Activated CD4-positive, alpha-beta T cell treated with anti-CD3 and anti-CD28 coated beads, Interleukin-2, amount 10 ng/mL, durations not matched to agents 7 days and 5 days (primary cell): ENCODE measurements at regions not wholly inside any gene's neighbourhood (a gene's known extent, or its start where the extent isn't known, plus 50 kb on each side); places are given as distances from the start of the nearest gene placed in this dataset.

Source experiments
- CTCF ChIA-PET: fragments of 350-600 bp; sonication (Branson Sonifier 250); formaldehyde crosslinking; loops from one replicate; lab custom pipeline; 2021; ENCODE audit warnings: antibody characterized with exemption; lab: Charles Lee
- POLR2A ChIA-PET: fragments of 350-600 bp; sonication (Branson Sonifier 250); formaldehyde crosslinking; loops from one replicate; lab custom pipeline; 2021; ENCODE audit warnings: antibody characterized with exemption; lab: Charles Lee
- DNase-seq: peaks from one replicate; pipeline ENCODE4 v3.0.0-alpha.2; 2020
- H3K27ac Mint-ChIP-seq: one replicate; pipeline ENCODE4 v1.8.0; 2021; ENCODE audit warnings: mild to moderate bottlenecking, moderate library complexity, mixed read lengths
- H3K27me3 Mint-ChIP-seq: one replicate; pipeline ENCODE4 v1.8.0; 2021; ENCODE audit warnings: mixed read lengths
- H3K36me3 Mint-ChIP-seq: one replicate; pipeline ENCODE4 v1.8.0; 2021; ENCODE audit warnings: low read depth, mixed read lengths
- H3K4me1 Mint-ChIP-seq: one replicate; pipeline ENCODE4 v1.8.0; 2021; ENCODE audit warnings: mixed read lengths
- H3K4me3 Mint-ChIP-seq: one replicate; pipeline ENCODE4 v1.8.0; 2021; ENCODE audit warnings: mild to moderate bottlenecking, moderate library complexity, mixed read lengths
- H3K9me3 Mint-ChIP-seq: one replicate; pipeline ENCODE4 v1.8.0; 2021; ENCODE audit warnings: mixed read lengths

- Mint-ChIP-seq H3K4me3 (no peak overlapping the region), H3K27me3 (no peaks in the 10 kb centered on the region), H3K4me1 (peaks cover 9% of the 10 kb centered on the region), H3K27ac (no peak overlapping the region), H3K9me3 (no peaks in the 10 kb centered on the region), H3K36me3 (no peaks in the 10 kb centered on the region)
- ChIA-PET POLR2A (no interaction called here), CTCF (interaction anchor here (1.3 to 1.5 kb wide), 3 partner anchors 11 to 29 kb away, joined by 3 to 7 read pairs (median 6); no protein-coding TSS in a partner anchor)
- no peak for DNase-seq
Measured at GRCh38 chr15:85302271-85302670, 78.1 kb upstream of the AKAP13 start.

DNA sequence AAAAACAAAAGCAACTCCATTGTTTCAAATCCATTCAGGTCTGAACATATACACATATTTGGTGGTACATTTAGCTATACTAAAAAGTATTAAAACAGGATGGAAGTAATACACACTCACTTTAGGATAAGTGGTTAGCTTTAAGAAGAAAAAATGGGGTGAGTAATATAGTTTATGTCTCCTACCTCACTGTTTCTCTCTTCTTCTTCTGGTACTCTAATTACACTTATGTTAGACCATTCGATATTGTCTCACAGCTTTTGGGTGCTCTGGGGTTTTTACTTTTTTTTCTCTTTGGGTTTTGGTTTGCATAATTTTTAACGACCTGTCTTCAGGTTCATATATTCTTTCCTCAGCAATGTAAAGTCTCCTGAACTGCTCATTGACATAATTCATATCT is 75.4 kb upstream of the AKAP13 start:
- POLR2A ChIA-PET = no interaction called here

GRCh38 chr15:85306946-85307686 is 73.3 kb upstream of the AKAP13 start:
- ChIA-PET POLR2A (no interaction called here), CTCF (interaction anchor here (2.2 kb wide), 1 partner anchor 11 kb away, joined by 10 read pairs; no protein-coding TSS in a partner anchor)
- H3K27ac Mint-ChIP-seq = no peak overlapping the region
- H3K4me3 Mint-ChIP-seq = no peak overlapping the region
- peaks cover 10% of the 10 kb centered on the region for H3K27me3 Mint-ChIP-seq
- peaks cover 20% of the 10 kb centered on the region for H3K4me1 Mint-ChIP-seq
- DNase-seq = no peak
- peaks cover 12% of the 10 kb centered on the region for H3K9me3 Mint-ChIP-seq
- H3K36me3 Mint-ChIP-seq = peaks cover 11% of the 10 kb centered on the region

More for the DNA sequence above, 75.4 kb upstream of the AKAP13 start:
- Mint-ChIP-seq H3K27ac (no peak overlapping the region), H3K36me3 (peaks cover 6% of the 10 kb centered on the region), H3K4me1 (peaks cover 20% of the 10 kb centered on the region), H3K9me3 (peaks cover 6% of the 10 kb centered on the region), H3K27me3 (peaks cover 3% of the 10 kb centered on the region), H3K4me3 (no peak overlapping the region)
- DNase-seq = no peak
- CTCF ChIA-PET = no interaction called here

GRCh38 chr15:85307687-85308045 is 72.7 kb upstream of the AKAP13 start:
- no peak for DNase-seq
- peaks cover 12% of the 10 kb centered on the region for H3K36me3 Mint-ChIP-seq
- ChIA-PET POLR2A (no interaction called here), CTCF (interaction anchor here (2.2 kb wide), 1 partner anchor 11 kb away, joined by 10 read pairs; no protein-coding TSS in a partner anchor)
- peaks cover 10% of the 10 kb centered on the region for H3K27me3 Mint-ChIP-seq
- H3K4me3 Mint-ChIP-seq = no peak overlapping the region
- no peak overlapping the region for H3K27ac Mint-ChIP-seq
- peaks cover 23% of the 10 kb centered on the region for H3K4me1 Mint-ChIP-seq
- H3K9me3 Mint-ChIP-seq = peaks cover 12% of the 10 kb centered on the region

DNA sequence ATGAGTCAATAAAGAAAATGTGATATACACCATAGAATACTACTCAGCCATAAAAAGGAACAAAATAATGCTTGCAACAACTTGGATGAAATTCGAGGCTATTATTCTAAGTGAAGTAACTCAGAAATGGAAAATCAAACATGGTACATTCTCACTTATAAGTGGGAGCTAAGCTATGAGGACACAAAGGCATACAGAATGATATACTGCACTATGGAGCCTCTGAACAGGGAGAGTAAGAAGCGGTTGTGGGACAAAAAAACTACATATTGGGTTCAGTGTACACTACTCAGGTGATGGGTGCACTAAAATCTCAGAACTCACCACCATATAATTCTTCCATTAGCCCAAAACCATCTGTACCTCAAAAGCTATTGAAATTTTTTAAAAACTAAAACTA is 68.8 kb upstream of the AKAP13 start:
- ChIA-PET CTCF (interaction anchor here (0.6 to 2.8 kb wide), 5 partner anchors 9 to 357 kb away, joined by 3 to 15 read pairs (median 6); no protein-coding TSS in a partner anchor), POLR2A (interaction anchor here (0.6 kb wide), 2 partner anchors 106 to 153 kb away, joined by 6 to 9 read pairs; no protein-coding TSS in a partner anchor)
- Mint-ChIP-seq H3K4me3 (no peak overlapping the region), H3K27me3 (peaks cover 10% of the 10 kb centered on the region), H3K9me3 (peaks cover 18% of the 10 kb centered on the region), H3K4me1 (peaks cover 52% of the 10 kb centered on the region), H3K27ac (no peak overlapping the region), H3K36me3 (peaks cover 15% of the 10 kb centered on the region)
- DNase-seq = no peak

- Mint-ChIP-seq H3K27ac (no peak overlapping the region), H3K27me3 (peaks cover 10% of the 10 kb centered on the region), H3K4me1 (peaks cover 54% of the 10 kb centered on the region), H3K4me3 (no peak overlapping the region), H3K9me3 (peaks cover 18% of the 10 kb centered on the region), H3K36me3 (peaks cover 15% of the 10 kb centered on the region)
- POLR2A ChIA-PET = no interaction called here
- CTCF ChIA-PET = interaction anchor here (0.6 to 2.8 kb wide), 5 partner anchors 10 to 194 kb away, joined by 3 to 15 read pairs (median 6); no protein-coding TSS in a partner anchor
- no peak for DNase-seq
Measured at GRCh38 chr15:85312486-85312885, 67.9 kb upstream of the AKAP13 start.

DNA sequence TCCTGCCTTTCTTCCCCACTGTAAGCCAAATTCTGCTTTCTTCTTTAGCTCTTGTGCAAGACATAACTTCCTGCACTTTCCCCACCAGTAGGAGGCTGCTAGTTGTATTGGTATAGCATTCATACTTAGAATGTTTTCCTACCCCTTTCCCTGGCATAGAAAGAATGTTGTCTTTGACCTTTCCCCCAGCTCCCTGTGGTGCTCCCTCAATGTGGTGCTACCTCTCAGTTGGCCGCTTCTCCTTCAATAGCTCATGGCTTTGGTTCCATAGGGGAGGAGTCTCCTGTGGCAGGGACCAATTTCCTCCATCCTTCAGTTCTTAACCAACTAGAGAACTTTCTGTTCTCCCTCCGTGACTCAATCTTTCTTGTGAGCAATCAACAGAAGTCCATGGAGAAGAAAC is 67.5 kb upstream of the AKAP13 start:
- Mint-ChIP-seq H3K9me3 (peaks cover 18% of the 10 kb centered on the region), H3K4me3 (no peak overlapping the region), H3K27ac (no peak overlapping the region), H3K27me3 (peaks cover 10% of the 10 kb centered on the region), H3K4me1 (peaks cover 58% of the 10 kb centered on the region), H3K36me3 (peaks cover 15% of the 10 kb centered on the region)
- ChIA-PET POLR2A (no interaction called here), CTCF (interaction anchor here (0.6 to 2.8 kb wide), 5 partner anchors 11 to 194 kb away, joined by 3 to 15 read pairs (median 6); no protein-coding TSS in a partner anchor)
- no peak for DNase-seq

DNA sequence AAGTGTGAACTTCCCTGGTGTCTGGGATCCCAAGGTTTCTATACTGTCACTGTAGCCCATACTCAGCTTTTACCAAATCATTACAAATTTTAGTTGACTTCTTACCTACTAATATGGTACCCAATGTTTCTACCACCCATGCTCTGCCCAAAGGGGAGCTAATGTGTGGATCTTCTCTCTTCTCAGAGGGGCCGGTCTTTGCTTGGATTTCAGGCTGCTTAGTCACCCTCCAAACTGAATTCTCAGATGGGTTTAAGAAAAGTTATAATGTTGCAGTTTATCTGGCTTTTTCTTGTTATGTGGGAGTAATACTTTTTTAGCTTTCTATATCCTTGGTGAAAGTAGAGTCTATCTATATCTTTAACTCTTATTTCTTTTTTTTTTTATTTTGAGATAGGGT is 67.1 kb upstream of the AKAP13 start:
- H3K4me1 Mint-ChIP-seq = peaks cover 58% of the 10 kb centered on the region
- no peak overlapping the region for H3K4me3 Mint-ChIP-seq
- no peak for DNase-seq
- H3K36me3 Mint-ChIP-seq = peaks cover 15% of the 10 kb centered on the region
- POLR2A ChIA-PET = no interaction called here
- H3K27ac Mint-ChIP-seq = no peak overlapping the region
- H3K9me3 Mint-ChIP-seq = peaks cover 16% of the 10 kb centered on the region
- CTCF ChIA-PET = interaction anchor here (2.1 to 2.8 kb wide), 3 partner anchors 11 to 18 kb away, joined by 6 to 15 read pairs (median 9); no protein-coding TSS in a partner anchor
- peaks cover 10% of the 10 kb centered on the region for H3K27me3 Mint-ChIP-seq

DNA sequence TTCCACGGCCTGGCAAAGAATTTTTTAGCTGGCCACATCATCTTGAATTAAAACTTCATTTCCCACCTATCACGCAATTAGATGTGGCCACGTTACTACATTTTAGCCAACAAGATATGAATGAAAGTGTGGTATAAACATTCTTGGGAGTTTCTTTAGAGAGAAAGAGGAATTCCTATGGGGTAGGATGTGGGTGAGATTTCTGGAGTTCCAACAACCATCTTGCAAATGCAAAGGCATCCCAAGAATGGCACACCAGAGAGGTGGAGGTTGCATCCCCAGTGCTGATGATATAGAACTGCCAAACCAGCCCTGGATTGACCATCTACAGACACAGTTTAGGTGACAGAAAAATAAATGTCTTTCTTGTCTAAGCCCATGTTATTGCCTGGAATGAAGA is 66.3 kb upstream of the AKAP13 start:
- Mint-ChIP-seq H3K27ac (no peak overlapping the region), H3K4me1 (peaks cover 57% of the 10 kb centered on the region), H3K36me3 (peaks cover 12% of the 10 kb centered on the region), H3K9me3 (peaks cover 12% of the 10 kb centered on the region), H3K4me3 (no peak overlapping the region), H3K27me3 (peaks cover 7% of the 10 kb centered on the region)
- ChIA-PET POLR2A (no interaction called here), CTCF (interaction anchor here (0.7 to 2.8 kb wide), 4 partner anchors 12 to 79 kb away, joined by 3 to 15 read pairs (median 5); no protein-coding TSS in a partner anchor)
- no peak for DNase-seq

GRCh38 chr15:85314633-85315032 is 65.8 kb upstream of the AKAP13 start:
- peaks cover 7% of the 10 kb centered on the region for H3K27me3 Mint-ChIP-seq
- no peak overlapping the region for H3K27ac Mint-ChIP-seq
- ChIA-PET CTCF (interaction anchor here (0.7 to 1.4 kb wide), 3 partner anchors 14 to 79 kb away, joined by 3 to 4 read pairs (median 3); no protein-coding TSS in a partner anchor), POLR2A (no interaction called here)
- peaks cover 57% of the 10 kb centered on the region for H3K4me1 Mint-ChIP-seq
- peaks cover 12% of the 10 kb centered on the region for H3K9me3 Mint-ChIP-seq
- H3K36me3 Mint-ChIP-seq = peaks cover 13% of the 10 kb centered on the region
- no peak for DNase-seq
- no peak overlapping the region for H3K4me3 Mint-ChIP-seq

DNA sequence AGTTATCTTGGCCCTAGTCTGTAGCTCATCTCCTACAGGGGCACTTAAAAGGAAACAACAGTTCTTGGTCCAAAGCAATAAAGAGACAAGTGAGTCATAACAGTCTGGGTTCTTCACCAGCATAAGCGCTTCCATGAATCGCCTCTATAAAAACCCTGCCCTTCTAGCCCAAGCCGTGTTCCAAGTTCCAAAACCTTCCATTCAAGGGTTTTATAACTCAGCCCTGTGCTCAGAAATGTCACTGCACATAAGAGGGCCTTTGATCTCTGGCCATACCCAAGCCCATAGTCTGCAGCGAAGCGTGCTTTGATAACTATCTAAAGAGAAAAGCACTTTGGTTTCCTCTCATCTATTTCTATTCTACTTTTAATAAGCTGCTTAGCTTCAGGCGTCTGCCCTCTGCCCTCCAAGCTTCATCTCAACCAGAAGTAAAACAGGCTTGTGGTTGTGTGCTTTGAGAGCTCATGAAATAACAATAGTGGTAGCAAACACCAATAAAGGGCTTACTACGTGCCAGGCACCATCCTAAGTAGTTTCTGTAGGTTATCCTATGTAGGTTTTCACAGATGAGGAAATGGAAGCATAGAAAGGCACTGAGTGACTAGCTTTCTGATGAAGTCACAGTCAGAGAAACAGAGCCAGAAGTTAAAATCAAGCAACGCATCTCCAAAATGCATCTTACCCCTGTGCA is 64.0 kb upstream of the AKAP13 start:
- H3K27ac Mint-ChIP-seq = peak overlapping the region; percentile 78
- peak; percentile 40 for DNase-seq
- peaks cover 11% of the 10 kb centered on the region for H3K36me3 Mint-ChIP-seq
- H3K4me1 Mint-ChIP-seq = peaks cover 57% of the 10 kb centered on the region
- ChIA-PET POLR2A (interaction anchor here (0.6 to 1.0 kb wide), 3 partner anchors 7 to 329 kb away, joined by 3 read pairs; no protein-coding TSS in a partner anchor), CTCF (interaction anchor here (0.8 to 4.4 kb wide), 10 partner anchors 11 to 174 kb away, joined by 3 to 35 read pairs (median 3); no protein-coding TSS in a partner anchor)
- peaks cover 15% of the 10 kb centered on the region for H3K9me3 Mint-ChIP-seq
- H3K4me3 Mint-ChIP-seq = no peak overlapping the region
- no peaks in the 10 kb centered on the region for H3K27me3 Mint-ChIP-seq

DNA sequence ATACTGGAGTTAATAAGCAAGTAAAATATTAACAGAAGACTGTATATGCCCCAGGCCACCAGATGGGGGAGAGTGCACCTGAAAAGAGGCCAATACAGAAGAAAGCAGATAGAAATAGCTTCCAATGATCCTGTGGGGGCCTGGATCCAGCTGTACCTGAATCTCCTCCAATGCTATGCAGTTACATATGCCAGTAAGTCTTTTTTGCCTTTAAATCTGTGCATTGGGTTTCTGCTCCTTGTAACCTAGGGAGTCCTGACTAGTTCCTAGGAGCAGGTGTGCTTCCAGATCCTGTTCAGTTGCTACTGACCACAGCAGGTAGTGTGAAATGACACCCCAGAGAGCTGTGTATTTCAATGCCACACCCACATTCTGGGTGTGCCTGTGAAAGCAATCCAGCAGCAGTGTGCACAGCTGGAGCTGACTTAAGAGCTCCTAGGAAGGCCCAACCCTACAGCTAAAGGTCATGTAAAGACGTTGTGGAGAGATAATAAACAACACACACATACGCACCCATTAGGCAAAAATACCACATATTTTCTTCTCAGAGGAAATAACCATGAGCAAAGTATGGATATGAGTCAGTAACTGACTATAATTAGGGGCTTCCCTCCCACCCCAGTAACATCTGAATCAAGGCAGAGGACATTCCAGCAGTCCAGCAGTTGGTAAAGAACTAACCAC is 62.2 kb upstream of the AKAP13 start:
- peaks cover 7% of the 10 kb centered on the region for H3K36me3 Mint-ChIP-seq
- no peak overlapping the region for H3K4me3 Mint-ChIP-seq
- DNase-seq = peak; percentile 36
- H3K9me3 Mint-ChIP-seq = peaks cover 22% of the 10 kb centered on the region
- ChIA-PET CTCF (interaction anchor here (0.5 to 4.4 kb wide), 14 partner anchors 9 to 478 kb away, joined by 3 to 35 read pairs (median 3); no protein-coding TSS in a partner anchor), POLR2A (interaction anchor here (0.9 kb wide), 2 partner anchors 11 to 13 kb away, joined by 3 read pairs; no protein-coding TSS in a partner anchor)
- peaks cover 49% of the 10 kb centered on the region for H3K4me1 Mint-ChIP-seq
- no peaks in the 10 kb centered on the region for H3K27me3 Mint-ChIP-seq
- H3K27ac Mint-ChIP-seq = peak overlapping the region; percentile 55
